ENCODE measurements at regions not wholly inside any gene's neighbourhood (a gene's known extent, or its start where the extent isn't known, plus 50 kb on each side); places are given as distances from the start of the nearest gene placed in this dataset.
"Not testable (repeated sequence)": the region's sequence is repeated elsewhere in the genome, so short reads cannot be mapped to it uniquely, and the experiment has no call there.

GRCh38 chr18:77342736-77343135, 93.1 kb downstream of the GALR1 start:
- DNase-seq (ENCODE audit: low read depth): no peak
- H3K4me3 ChIP-seq (ENCODE audit: low read depth, low read length): no peak overlapping the region
- no peak for TF ChIP-seq CTCF (conservative IDR thresholded peaks at IDR 0.05; ENCODE audit: low read depth, low read length)

DNA sequence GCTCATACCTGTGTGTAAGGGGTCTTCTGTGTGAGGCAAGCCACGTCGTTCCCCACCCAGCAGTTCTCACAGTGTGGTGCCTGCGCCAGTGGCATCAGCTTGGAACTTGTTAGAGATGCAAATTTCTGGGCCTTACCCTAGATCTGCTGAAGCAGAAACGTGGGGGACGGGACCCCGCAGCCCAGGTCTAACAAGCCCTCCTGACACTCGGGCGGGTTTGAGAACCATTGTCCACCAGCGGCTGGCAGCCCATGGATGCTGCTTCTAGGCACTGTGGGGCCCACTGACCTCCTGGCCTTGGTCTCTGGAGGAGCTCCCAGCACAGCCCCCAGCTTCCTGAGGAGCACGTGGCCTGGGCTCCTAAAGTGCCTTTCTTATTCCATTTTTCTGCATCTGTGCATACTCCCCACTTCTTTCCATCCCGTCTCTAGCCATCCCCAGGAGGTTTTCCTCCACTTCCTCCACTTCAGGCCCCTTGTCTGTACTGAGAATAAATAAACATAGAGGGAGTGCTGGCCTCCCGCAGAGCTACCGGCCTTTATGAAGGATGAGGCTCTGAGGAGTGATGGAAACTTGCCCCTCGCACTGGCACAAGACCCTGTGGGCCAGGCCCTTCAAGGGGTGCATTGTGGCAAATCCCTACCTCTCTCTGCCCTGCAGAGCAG, 94.3 kb downstream of the GALR1 start:
- DNase-seq (ENCODE audit: low read depth): no peak
- H3K4me3 ChIP-seq (ENCODE audit: low read depth, low read length): no peak overlapping the region
- no peak for TF ChIP-seq CTCF (conservative IDR thresholded peaks at IDR 0.05; ENCODE audit: low read depth, low read length)

DNA sequence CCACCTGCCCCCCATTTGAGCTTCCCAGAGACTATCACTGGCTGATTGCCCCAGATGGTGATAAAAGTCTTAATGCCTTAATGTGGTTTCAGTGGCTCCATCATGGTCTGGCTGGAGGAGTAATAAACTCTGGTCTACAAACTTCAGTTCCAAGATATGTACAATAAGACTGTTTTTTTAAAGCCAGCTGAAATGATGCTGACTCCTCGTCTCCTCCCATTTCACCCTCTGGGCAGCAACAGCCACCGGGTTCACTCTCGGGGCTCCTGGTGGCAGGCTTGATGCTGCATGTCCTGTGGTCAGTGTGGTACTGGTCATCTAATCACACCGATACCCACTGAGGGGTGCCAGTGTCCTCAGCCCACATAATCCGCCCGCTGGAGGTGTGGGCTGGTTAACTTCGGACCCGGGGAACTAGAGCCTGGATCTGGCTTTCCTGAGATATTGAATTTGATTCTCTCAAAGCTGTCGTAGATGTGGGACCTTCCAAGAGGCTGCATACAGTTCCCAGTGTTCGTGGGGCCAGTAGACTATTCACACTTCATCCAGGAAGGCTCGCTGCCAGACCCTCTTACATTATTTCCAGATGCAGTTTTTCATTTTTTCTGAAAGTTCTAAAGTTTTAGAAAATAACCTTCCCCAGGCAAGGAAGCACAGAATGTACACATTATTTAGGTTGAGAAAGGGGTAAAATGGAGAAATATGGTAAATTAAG, 95.3 kb downstream of the GALR1 start:
- no peak for TF ChIP-seq CTCF (conservative IDR thresholded peaks at IDR 0.05; ENCODE audit: low read depth, low read length)
- no peak overlapping the region for H3K4me3 ChIP-seq (ENCODE audit: low read depth, low read length)
- no peak for DNase-seq (ENCODE audit: low read depth)

DNA sequence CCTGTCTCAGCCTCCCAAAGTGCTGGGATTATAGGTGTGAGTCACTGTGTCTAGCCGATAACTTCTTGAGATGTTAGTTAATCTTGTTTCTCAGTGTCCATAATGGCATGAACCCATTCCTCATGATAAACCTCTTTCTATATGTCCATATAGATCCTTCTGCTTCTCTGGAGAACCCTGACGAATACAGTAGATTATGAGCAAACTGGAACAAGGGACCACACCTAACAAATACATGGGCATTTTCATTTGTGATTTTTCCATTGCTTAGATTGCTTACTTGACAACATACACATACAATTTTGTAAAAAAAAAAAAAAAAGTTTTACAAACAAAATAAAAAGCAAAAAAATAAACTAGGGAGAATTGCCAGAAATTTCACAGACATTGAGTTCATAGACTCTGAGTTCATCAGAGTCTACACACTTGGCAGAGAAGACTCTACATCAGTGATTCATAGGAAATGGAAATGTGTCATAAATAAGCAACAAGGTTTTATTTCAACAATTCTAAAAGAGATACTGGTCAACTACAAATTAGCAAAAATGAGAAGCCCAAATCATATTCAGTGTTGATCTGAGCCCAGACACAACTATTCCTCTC, 96.7 kb downstream of the GALR1 start:
- no peak for TF ChIP-seq CTCF (conservative IDR thresholded peaks at IDR 0.05; ENCODE audit: low read depth, low read length)
- no peak for DNase-seq (ENCODE audit: low read depth)
- H3K4me3 ChIP-seq (ENCODE audit: low read depth, low read length): no peak overlapping the region

- DNase-seq (ENCODE audit: low read depth); H3K4me3 ChIP-seq (ENCODE audit: low read depth, low read length): not testable (repeated sequence)
Observed at GRCh38 chr18:77353349-77353748, 103.7 kb downstream of the GALR1 start.

GRCh38 chr18:77359561-77360314, 110.1 kb downstream of the GALR1 start:
- DNase-seq (ENCODE audit: low read depth): no peak
- no peak overlapping the region for H3K4me3 ChIP-seq (ENCODE audit: low read depth, low read length)
- TF ChIP-seq CTCF (conservative IDR thresholded peaks at IDR 0.05; ENCODE audit: low read depth, low read length): no peak
